DOHH2 (cell line): ENCODE measurements at regions not wholly inside any gene's neighbourhood (a gene's known extent, or its start where the extent isn't known, plus 50 kb on each side); places are given as distances from the start of the nearest gene placed in this dataset.

Experiments used
- EZH2phosphoT487 ChIP-seq: fragments of 200-600 bp; sonication (generic); IDR thresholded peaks from 2 replicates; pipeline ENCODE4 v1.6.1; 2017; ENCODE audit warnings: borderline replicate concordance, mild to moderate bottlenecking, antibody characterized with exemption, low read length, moderate library complexity, mixed read lengths
- TF ChIP-seq, protein P1 (sequence below): fragments of 200-600 bp; sonication (generic); IDR thresholded peaks from one replicate; pipeline ENCODE4 v1.5.1; 2014; ENCODE audit warnings: antibody characterized with exemption, mild to moderate bottlenecking, low read depth, low read length; ENCODE audit not compliant: poor library complexity, severe bottlenecking

DNA sequence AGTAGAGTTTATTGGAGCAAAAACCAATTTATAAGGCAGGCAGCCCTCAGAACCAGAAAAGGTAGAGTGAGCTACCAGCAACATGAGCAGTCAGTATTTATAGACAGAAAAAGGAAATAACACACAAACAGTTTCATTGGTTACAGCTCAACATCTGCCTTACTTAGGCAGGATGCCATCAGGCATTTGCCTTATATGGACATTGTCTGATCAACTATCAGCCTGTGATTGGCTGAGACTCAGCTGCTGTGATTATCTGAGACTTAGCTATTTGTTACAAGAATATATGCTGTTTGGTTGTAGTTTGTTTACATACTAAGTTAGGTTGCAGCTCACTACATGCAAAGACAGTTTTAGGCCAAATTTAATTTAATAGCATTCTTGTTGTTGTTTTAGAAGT lies 60.4 kb upstream of the CDK1 start:
- TF ChIP-seq, protein P1, sequence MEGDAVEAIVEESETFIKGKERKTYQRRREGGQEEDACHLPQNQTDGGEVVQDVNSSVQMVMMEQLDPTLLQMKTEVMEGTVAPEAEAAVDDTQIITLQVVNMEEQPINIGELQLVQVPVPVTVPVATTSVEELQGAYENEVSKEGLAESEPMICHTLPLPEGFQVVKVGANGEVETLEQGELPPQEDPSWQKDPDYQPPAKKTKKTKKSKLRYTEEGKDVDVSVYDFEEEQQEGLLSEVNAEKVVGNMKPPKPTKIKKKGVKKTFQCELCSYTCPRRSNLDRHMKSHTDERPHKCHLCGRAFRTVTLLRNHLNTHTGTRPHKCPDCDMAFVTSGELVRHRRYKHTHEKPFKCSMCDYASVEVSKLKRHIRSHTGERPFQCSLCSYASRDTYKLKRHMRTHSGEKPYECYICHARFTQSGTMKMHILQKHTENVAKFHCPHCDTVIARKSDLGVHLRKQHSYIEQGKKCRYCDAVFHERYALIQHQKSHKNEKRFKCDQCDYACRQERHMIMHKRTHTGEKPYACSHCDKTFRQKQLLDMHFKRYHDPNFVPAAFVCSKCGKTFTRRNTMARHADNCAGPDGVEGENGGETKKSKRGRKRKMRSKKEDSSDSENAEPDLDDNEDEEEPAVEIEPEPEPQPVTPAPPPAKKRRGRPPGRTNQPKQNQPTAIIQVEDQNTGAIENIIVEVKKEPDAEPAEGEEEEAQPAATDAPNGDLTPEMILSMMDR = no peak
- TF ChIP-seq EZH2phosphoT487 = no peak
